ENCODE measurements at regions not wholly inside any gene's neighbourhood (a gene's known extent, or its start where the extent isn't known, plus 50 kb on each side); places are given as distances from the start of the nearest gene placed in this dataset.

DNA sequence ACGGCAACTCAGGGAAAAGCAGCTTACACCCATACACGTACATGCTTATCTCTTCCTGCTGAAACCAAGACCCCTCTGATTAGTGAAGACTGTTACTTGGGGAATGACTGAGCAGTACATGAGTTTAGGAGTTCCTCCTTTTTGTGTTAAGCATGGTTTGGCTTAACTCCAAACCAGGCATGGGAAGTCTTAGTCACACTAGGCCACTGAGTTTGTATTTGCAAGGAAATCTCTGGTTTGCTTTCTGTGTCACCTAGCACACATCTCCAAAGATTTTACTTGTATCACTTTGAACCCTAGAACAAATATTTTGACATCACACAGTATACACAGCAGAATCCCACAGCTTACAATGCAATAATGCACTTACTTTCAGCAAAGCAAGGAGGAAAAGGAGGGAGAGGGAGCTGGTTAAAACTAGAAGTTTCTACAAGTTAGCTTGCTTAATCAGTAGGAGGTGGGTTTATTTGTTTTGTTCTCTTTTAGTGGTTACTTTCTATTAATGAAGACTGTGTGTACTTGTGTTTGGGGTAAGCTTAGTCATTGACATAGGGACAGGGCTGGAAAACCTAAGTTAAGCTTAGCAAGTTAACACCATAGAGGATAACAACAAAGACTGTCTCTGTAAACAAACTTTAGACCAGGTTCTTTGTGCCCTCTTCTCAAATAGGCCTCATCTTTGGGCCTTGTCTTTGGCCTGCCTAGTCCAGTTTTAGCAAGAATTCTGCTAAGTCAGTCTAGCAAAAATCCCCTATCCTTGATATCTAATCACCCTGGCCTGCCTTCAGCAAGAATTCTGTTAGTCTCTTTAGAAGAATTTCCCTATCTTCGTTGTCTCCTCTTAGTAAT is 219.4 kb downstream of the MREG start (continued):
- TF ChIP-seq RBM15 (IDR thresholded peaks at IDR 0.05; ENCODE audit: insufficient read depth, low read length) = no peak
- no peak for TF ChIP-seq PTRF (tag; IDR thresholded peaks at IDR 0.05)
- no peak for TF ChIP-seq ZFP30 (CRISPR knock-in tag; IDR thresholded peaks at IDR 0.05; ENCODE audit: borderline replicate concordance)
- TF ChIP-seq RCOR1 (IDR thresholded peaks at IDR 0.05; ENCODE audit: borderline replicate concordance in 1 of 2, low read depth in 2 of 2, low read length in 2 of 2) = peak; percentile 15 to 73; a peak in 1 of 4 replicates
- TF ChIP-seq TAL1 (IDR thresholded peaks at IDR 0.05) = peak; percentile 36; the same call in 1 of the 2 replicates
- TF ChIP-seq GABPB2 (CRISPR knock-in tag; conservative IDR thresholded peaks at IDR 0.05) = no peak
- TF ChIP-seq RBM39 (optimal IDR thresholded peaks at IDR 0.05; ENCODE audit: low read depth, low read length) = no peak
- TF ChIP-seq GABPA (tag; conservative IDR thresholded peaks at IDR 0.05; ENCODE audit: low read depth) = 0 out of 2 replicates have a peak, but pooled peaks have one; percentile 14
- 0 out of 2 replicates have a peak, but pooled peaks have one; percentile 44 for TF ChIP-seq ZKSCAN8 (CRISPR knock-in tag; IDR thresholded peaks at IDR 0.05)
- TF ChIP-seq STAT5A (IDR thresholded peaks at IDR 0.05; ENCODE audit: borderline replicate concordance, low read length) = no peak
- no peak for TF ChIP-seq ZNF507 (tag; conservative IDR thresholded peaks at IDR 0.05)
- no peak for TF ChIP-seq KHSRP (IDR thresholded peaks at IDR 0.05)
- no peak for TF ChIP-seq TRIM28 (IDR thresholded peaks at IDR 0.05)
- peak; percentile 73; the same call in 1 of the 2 replicates for TF ChIP-seq MAFF (IDR thresholded peaks at IDR 0.05; ENCODE audit: low read length)
- TF ChIP-seq RAD51 (IDR thresholded peaks at IDR 0.05; ENCODE audit: borderline replicate concordance, low read depth) = no peak
- TF ChIP-seq, protein P1, sequence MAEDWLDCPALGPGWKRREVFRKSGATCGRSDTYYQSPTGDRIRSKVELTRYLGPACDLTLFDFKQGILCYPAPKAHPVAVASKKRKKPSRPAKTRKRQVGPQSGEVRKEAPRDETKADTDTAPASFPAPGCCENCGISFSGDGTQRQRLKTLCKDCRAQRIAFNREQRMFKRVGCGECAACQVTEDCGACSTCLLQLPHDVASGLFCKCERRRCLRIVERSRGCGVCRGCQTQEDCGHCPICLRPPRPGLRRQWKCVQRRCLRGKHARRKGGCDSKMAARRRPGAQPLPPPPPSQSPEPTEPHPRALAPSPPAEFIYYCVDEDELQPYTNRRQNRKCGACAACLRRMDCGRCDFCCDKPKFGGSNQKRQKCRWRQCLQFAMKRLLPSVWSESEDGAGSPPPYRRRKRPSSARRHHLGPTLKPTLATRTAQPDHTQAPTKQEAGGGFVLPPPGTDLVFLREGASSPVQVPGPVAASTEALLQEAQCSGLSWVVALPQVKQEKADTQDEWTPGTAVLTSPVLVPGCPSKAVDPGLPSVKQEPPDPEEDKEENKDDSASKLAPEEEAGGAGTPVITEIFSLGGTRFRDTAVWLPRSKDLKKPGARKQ (CRISPR knock-in tag; IDR thresholded peaks at IDR 0.05) = no peak
- TF ChIP-seq, protein P2, sequence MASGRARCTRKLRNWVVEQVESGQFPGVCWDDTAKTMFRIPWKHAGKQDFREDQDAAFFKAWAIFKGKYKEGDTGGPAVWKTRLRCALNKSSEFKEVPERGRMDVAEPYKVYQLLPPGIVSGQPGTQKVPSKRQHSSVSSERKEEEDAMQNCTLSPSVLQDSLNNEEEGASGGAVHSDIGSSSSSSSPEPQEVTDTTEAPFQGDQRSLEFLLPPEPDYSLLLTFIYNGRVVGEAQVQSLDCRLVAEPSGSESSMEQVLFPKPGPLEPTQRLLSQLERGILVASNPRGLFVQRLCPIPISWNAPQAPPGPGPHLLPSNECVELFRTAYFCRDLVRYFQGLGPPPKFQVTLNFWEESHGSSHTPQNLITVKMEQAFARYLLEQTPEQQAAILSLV (tag; IDR thresholded peaks at IDR 0.05) = no peak
- no peak for TF ChIP-seq HOMEZ (CRISPR knock-in tag; IDR thresholded peaks at IDR 0.05)
- TF ChIP-seq ZNF449 (CRISPR knock-in tag; IDR thresholded peaks at IDR 0.05) = no peak
- peak; percentile 46 to 47; a peak in 2 of 4 replicates for TF ChIP-seq TRIM24 (IDR thresholded peaks at IDR 0.05)
- TF ChIP-seq TCFL5 (CRISPR knock-in tag; conservative IDR thresholded peaks at IDR 0.05) = no peak
- no peak for TF ChIP-seq HNRNPL (IDR thresholded peaks at IDR 0.05; ENCODE audit: low read depth, low read length)
- peak; percentile 82 for TF ChIP-seq CBFA2T3 (IDR thresholded peaks at IDR 0.05)
- TF ChIP-seq ZNF696 (CRISPR knock-in tag; conservative IDR thresholded peaks at IDR 0.05) = no peak
- no peak for TF ChIP-seq ZNF586 (CRISPR knock-in tag; conservative IDR thresholded peaks at IDR 0.05)
